Mesendoderm (in vitro differentiated cells): ENCODE measurements at regions not wholly inside any gene's neighbourhood (a gene's known extent, or its start where the extent isn't known, plus 50 kb on each side); places are given as distances from the start of the nearest gene placed in this dataset.

Experiments
- DNase-seq: peaks from one replicate; pipeline ENCODE4 v3.0.0; 2013
- H2AK5ac ChIP-seq: 2 replicates; pipeline ENCODE4 v1.6.1; 2013; ENCODE audit warnings: low read length, inconsistent platforms
- H2BK120ac ChIP-seq: 2 replicates; pipeline ENCODE4 v1.6.1; 2013; ENCODE audit warnings: low read depth, mild to moderate bottlenecking, low read length, moderate library complexity, mixed read lengths
- H2BK15ac ChIP-seq: replicated peaks from 2 replicates; pipeline ENCODE4 v1.6.1; 2013; ENCODE audit warnings: low read depth, mild to moderate bottlenecking, moderate library complexity
- H2BK5ac ChIP-seq: 2 replicates; pipeline ENCODE4 v1.6.1; 2013; ENCODE audit warnings: low read length, inconsistent platforms
- H3K18ac ChIP-seq: 2 replicates; pipeline ENCODE4 v1.6.1; 2013; ENCODE audit warnings: mild to moderate bottlenecking, low read length, mixed read lengths
- H3K23ac ChIP-seq: one replicate; pipeline ENCODE4 v1.6.1; 2013; ENCODE audit warnings: low read length
- H3K27ac ChIP-seq: 2 replicates; pipeline ENCODE4 v1.5.1; 2013; ENCODE audit warnings: low read depth, mild to moderate bottlenecking, inconsistent platforms, low read length, moderate library complexity
- H3K27me3 ChIP-seq: 2 replicates; pipeline ENCODE4 v1.6.1; 2013; ENCODE audit warnings: low read length, control low read depth, mild to moderate bottlenecking, inconsistent platforms; ENCODE audit not compliant: insufficient read depth, poor library complexity
- H3K36me3 ChIP-seq: 2 replicates; pipeline ENCODE4 v1.6.1; 2013; ENCODE audit warnings: low read length, inconsistent platforms; ENCODE audit not compliant: control insufficient read depth, insufficient read depth
- H3K4ac ChIP-seq: one replicate; pipeline ENCODE4 v1.6.1; 2013; ENCODE audit warnings: low read depth, mild to moderate bottlenecking, low read length, moderate library complexity
- H3K4me1 ChIP-seq: 2 replicates; pipeline ENCODE4 v1.6.1; 2013; ENCODE audit warnings: low read depth, low read length, inconsistent platforms; ENCODE audit not compliant: control insufficient read depth
- H3K4me2 ChIP-seq: 2 replicates; pipeline ENCODE4 v1.6.1; 2013; ENCODE audit warnings: low read length
- H3K4me3 ChIP-seq: 2 replicates; pipeline ENCODE4 v1.5.1; 2013; ENCODE audit warnings: mild to moderate bottlenecking, low read length
- H3K56ac ChIP-seq: one replicate; pipeline ENCODE4 v1.6.1; 2013; ENCODE audit warnings: low read length
- H3K79me1 ChIP-seq: 2 replicates; pipeline ENCODE4 v1.6.1; 2013; ENCODE audit warnings: low read length, inconsistent platforms
- H3K79me2 ChIP-seq: 2 replicates; pipeline ENCODE4 v1.6.1; 2013; ENCODE audit warnings: mild to moderate bottlenecking, low read length; ENCODE audit not compliant: control insufficient read depth, insufficient read depth
- H3K9ac ChIP-seq: 2 replicates; pipeline ENCODE4 v1.6.1; 2013; ENCODE audit warnings: low read length, inconsistent platforms
- H4K5ac ChIP-seq: one replicate; pipeline ENCODE4 v1.6.1; 2013; ENCODE audit warnings: low read length
- H4K8ac ChIP-seq: one replicate; pipeline ENCODE4 v1.6.1; 2013; ENCODE audit warnings: low read depth, mild to moderate bottlenecking, control low read depth, low read length, moderate library complexity
- WGBS: extraction: QIAGEN DNeasy Blood & Tissue Kit; methylation state at CpG from one replicate; pipeline ENCODE4 v1.1.7; 2013; ENCODE audit warnings: low lambda C conversion rate, missing lambda C conversion rate; ENCODE audit not compliant: insufficient coverage; ENCODE audit errors: extremely low coverage; 5-methylcytosine and 5-hydroxymethylcytosine counted together

- H3K9ac ChIP-seq: no peak overlapping the region
- no peaks in the 10 kb centered on the region for H3K79me1 ChIP-seq
- no peak overlapping the region for H2BK15ac ChIP-seq
- no peak overlapping the region for H4K5ac ChIP-seq
- H3K36me3 ChIP-seq: no peaks in the 10 kb centered on the region
- no peak overlapping the region for H3K27ac ChIP-seq
- no peaks in the 10 kb centered on the region for H3K4me1 ChIP-seq
- no peak overlapping the region for H4K8ac ChIP-seq
- H3K27me3 ChIP-seq: no peaks in the 10 kb centered on the region
- no peaks in the 10 kb centered on the region for H3K79me2 ChIP-seq
- H3K4ac ChIP-seq: no peak overlapping the region
- no peak overlapping the region for H3K4me2 ChIP-seq
- H2AK5ac ChIP-seq: no peak overlapping the region
- H2BK5ac ChIP-seq: no peak overlapping the region
- no peak overlapping the region for H3K56ac ChIP-seq
- DNase-seq: no peak
- H3K18ac ChIP-seq: no peak overlapping the region
- H2BK120ac ChIP-seq: no peak overlapping the region
- H3K4me3 ChIP-seq: no peak overlapping the region
- no peak overlapping the region for H3K23ac ChIP-seq
These were observed 469.6 kb downstream of the PDGFC start for GRCh38 chr4:156501962-156502361.

- H2BK120ac ChIP-seq: no peak overlapping the region
- H3K4me3 ChIP-seq: no peak overlapping the region
- no peak overlapping the region for H3K9ac ChIP-seq
- no peaks in the 10 kb centered on the region for H3K4me1 ChIP-seq
- no peak overlapping the region for H3K23ac ChIP-seq
- H3K79me1 ChIP-seq: no peaks in the 10 kb centered on the region
- no peak overlapping the region for H3K56ac ChIP-seq
- H2BK5ac ChIP-seq: no peak overlapping the region
- H2BK15ac ChIP-seq: no peak overlapping the region
- no CpG with 5 or more reads among the region's 2 CpGs for WGBS
- H3K4ac ChIP-seq: no peak overlapping the region
- no peak overlapping the region for H4K5ac ChIP-seq
- no peak overlapping the region for H2AK5ac ChIP-seq
- no peak overlapping the region for H3K4me2 ChIP-seq
- no peaks in the 10 kb centered on the region for H3K79me2 ChIP-seq
- no peaks in the 10 kb centered on the region for H3K27me3 ChIP-seq
- H3K18ac ChIP-seq: no peak overlapping the region
- H4K8ac ChIP-seq: no peak overlapping the region
- no peak overlapping the region for H3K27ac ChIP-seq
- H3K36me3 ChIP-seq: no peaks in the 10 kb centered on the region
- DNase-seq: no peak
These were observed 471.9 kb downstream of the PDGFC start for GRCh38 chr4:156499684-156500083.

GRCh38 chr4:156497486-156497885 lies 474.1 kb downstream of the PDGFC start:
- Histone ChIP-seq H3K18ac (no peak overlapping the region), H2AK5ac (no peak overlapping the region), H3K79me1 (no peaks in the 10 kb centered on the region), H4K5ac (no peak overlapping the region), H3K9ac (no peak overlapping the region), H3K56ac (no peak overlapping the region), H3K27ac (no peak overlapping the region), H3K79me2 (no peaks in the 10 kb centered on the region), H2BK120ac (no peak overlapping the region), H2BK5ac (no peak overlapping the region), H3K36me3 (no peaks in the 10 kb centered on the region), H2BK15ac (no peak overlapping the region), H3K27me3 (no peaks in the 10 kb centered on the region), H3K4me1 (no peaks in the 10 kb centered on the region), H4K8ac (no peak overlapping the region), H3K4ac (no peak overlapping the region), H3K4me3 (no peak overlapping the region), H3K23ac (no peak overlapping the region), H3K4me2 (no peak overlapping the region)
- WGBS: no CpG with 5 or more reads among the region's 6 CpGs
- no peak for DNase-seq

- no peak overlapping the region for H3K27ac ChIP-seq
- no peak overlapping the region for H3K23ac ChIP-seq
- H3K4me2 ChIP-seq: no peak overlapping the region
- no peaks in the 10 kb centered on the region for H3K79me1 ChIP-seq
- no peaks in the 10 kb centered on the region for H3K79me2 ChIP-seq
- H4K5ac ChIP-seq: no peak overlapping the region
- H3K4me1 ChIP-seq: no peaks in the 10 kb centered on the region
- H2BK5ac ChIP-seq: no peak overlapping the region
- no peak overlapping the region for H2BK120ac ChIP-seq
- no CpG with 5 or more reads among the region's 3 CpGs for WGBS
- no peak overlapping the region for H3K4ac ChIP-seq
- H3K36me3 ChIP-seq: no peaks in the 10 kb centered on the region
- H3K4me3 ChIP-seq: no peak overlapping the region
- no peak overlapping the region for H2BK15ac ChIP-seq
- DNase-seq: no peak
- H3K18ac ChIP-seq: no peak overlapping the region
- H4K8ac ChIP-seq: no peak overlapping the region
- H3K56ac ChIP-seq: no peak overlapping the region
- no peak overlapping the region for H3K9ac ChIP-seq
- no peak overlapping the region for H2AK5ac ChIP-seq
- H3K27me3 ChIP-seq: no peaks in the 10 kb centered on the region
These were observed 474.8 kb downstream of the PDGFC start for GRCh38 chr4:156496797-156497196.

GRCh38 chr4:156495836-156496235 lies 475.8 kb downstream of the PDGFC start:
- H3K27ac ChIP-seq: no peak overlapping the region
- no peak for DNase-seq
- no peaks in the 10 kb centered on the region for H3K79me1 ChIP-seq
- H2BK5ac ChIP-seq: no peak overlapping the region
- no peak overlapping the region for H2BK15ac ChIP-seq
- H3K79me2 ChIP-seq: no peaks in the 10 kb centered on the region
- WGBS: no CpG with 5 or more reads among the region's 1 CpG
- no peak overlapping the region for H4K5ac ChIP-seq
- no peaks in the 10 kb centered on the region for H3K36me3 ChIP-seq
- H3K4me1 ChIP-seq: no peaks in the 10 kb centered on the region
- no peak overlapping the region for H3K4me2 ChIP-seq
- H2AK5ac ChIP-seq: no peak overlapping the region
- no peak overlapping the region for H3K4me3 ChIP-seq
- no peak overlapping the region for H3K18ac ChIP-seq
- no peak overlapping the region for H4K8ac ChIP-seq
- no peak overlapping the region for H3K56ac ChIP-seq
- no peak overlapping the region for H2BK120ac ChIP-seq
- no peak overlapping the region for H3K9ac ChIP-seq
- no peaks in the 10 kb centered on the region for H3K27me3 ChIP-seq
- H3K4ac ChIP-seq: no peak overlapping the region
- no peak overlapping the region for H3K23ac ChIP-seq

GRCh38 chr4:156495091-156495490 lies 476.5 kb downstream of the PDGFC start:
- Histone ChIP-seq H3K23ac (no peak overlapping the region), H3K9ac (no peak overlapping the region), H3K27ac (no peak overlapping the region), H3K36me3 (no peaks in the 10 kb centered on the region), H2BK15ac (no peak overlapping the region), H3K4me1 (no peaks in the 10 kb centered on the region), H4K8ac (no peak overlapping the region), H3K79me1 (no peaks in the 10 kb centered on the region), H3K4me3 (no peak overlapping the region), H2BK5ac (no peak overlapping the region), H3K27me3 (no peaks in the 10 kb centered on the region), H3K4ac (no peak overlapping the region), H3K79me2 (no peaks in the 10 kb centered on the region), H2AK5ac (no peak overlapping the region), H3K4me2 (no peak overlapping the region), H3K18ac (no peak overlapping the region), H4K5ac (no peak overlapping the region), H3K56ac (no peak overlapping the region), H2BK120ac (no peak overlapping the region)
- DNase-seq: no peak
